Left lobe of liver (tissue), 2 donors: ENCODE measurements at regions not wholly inside any gene's neighbourhood (a gene's known extent, or its start where the extent isn't known, plus 50 kb on each side); places are given as distances from the start of the nearest gene placed in this dataset.

ENCODE experiments used
- ATAC-seq: fragments of 200-7000 bp; cut with Tn5 transposase; one replicate; pipeline ENCODE4 v1.9.1; 2020; ENCODE audit warnings: mild to moderate bottlenecking, moderate library complexity
- DNase-seq: peaks from one replicate; pipeline ENCODE4 v3.0.0-alpha.2; 2020; ENCODE audit warnings: low spot score
- donor health status: DM: no; HTN: no; CAD: no; lungs with moderate emphysema.
- donor health status: DM: no; HTN: yes; CAD: no.

GRCh38 chr20:6623989-6624388, 143.5 kb upstream of the BMP2 start:
- peak; percentile 98 for ATAC-seq
- peak; percentile 48 for DNase-seq

- ATAC-seq: no peak
- DNase-seq: no peak
These were observed 145.4 kb upstream of the BMP2 start for GRCh38 chr20:6622041-6622440.

- ATAC-seq (no peak), DNase-seq (no peak)
These were observed 149.4 kb upstream of the BMP2 start for GRCh38 chr20:6618051-6618450.

GRCh38 chr20:6616421-6616820, 151.1 kb upstream of the BMP2 start:
- no peak for ATAC-seq

GRCh38 chr20:6614836-6615235, 152.7 kb upstream of the BMP2 start:
- no peak for DNase-seq
- no peak for ATAC-seq

More at GRCh38 chr20:6616421-6616820, 151.1 kb upstream of the BMP2 start:
- no peak for DNase-seq

GRCh38 chr20:6613280-6613861, 154.1 kb upstream of the BMP2 start:
- DNase-seq (no peak), ATAC-seq (no peak)

GRCh38 chr20:6612606-6612923, 154.9 kb upstream of the BMP2 start:
- ATAC-seq (peak; percentile 58), DNase-seq (no peak)

- DNase-seq: no peak
- ATAC-seq: peak; percentile 88
These were observed 155.4 kb upstream of the BMP2 start for GRCh38 chr20:6611911-6612605.

GRCh38 chr20:6606651-6607050, 160.8 kb upstream of the BMP2 start:
- ATAC-seq (no peak), DNase-seq (no peak)

- DNase-seq: no peak
- ATAC-seq: no peak
These were observed 162.2 kb upstream of the BMP2 start for GRCh38 chr20:6605055-6605935.

- no peak for ATAC-seq
- no peak for DNase-seq
These were observed 163.3 kb upstream of the BMP2 start for GRCh38 chr20:6604179-6604578.

GRCh38 chr20:6599876-6600735, 167.4 kb upstream of the BMP2 start:
- DNase-seq: no peak
- ATAC-seq: no peak

- ATAC-seq (peak; percentile 38), DNase-seq (no peak)
These were observed 171.8 kb upstream of the BMP2 start for GRCh38 chr20:6595704-6596103.

- ATAC-seq (no peak), DNase-seq (no peak)
These were observed 176.4 kb upstream of the BMP2 start for GRCh38 chr20:6590891-6591637.

- ATAC-seq (no peak), DNase-seq (no peak)
These were observed 179.2 kb upstream of the BMP2 start for GRCh38 chr20:6588296-6588695.

GRCh38 chr20:6583134-6583738, 184.2 kb upstream of the BMP2 start:
- ATAC-seq (peak; percentile 99), DNase-seq (peak; percentile 58)

- no peak for ATAC-seq
These were observed 185.0 kb upstream of the BMP2 start for GRCh38 chr20:6582449-6582848.

GRCh38 chr20:6580486-6580885, 187.0 kb upstream of the BMP2 start:
- ATAC-seq (no peak), DNase-seq (no peak)

More at GRCh38 chr20:6582449-6582848, 185.0 kb upstream of the BMP2 start:
- DNase-seq: no peak

- no peak for DNase-seq
- no peak for ATAC-seq
These were observed 187.7 kb upstream of the BMP2 start for GRCh38 chr20:6579824-6580223.

- DNase-seq (no peak), ATAC-seq (no peak)
These were observed 188.1 kb upstream of the BMP2 start for GRCh38 chr20:6579417-6579816.
